Aorta (tissue), 5 donors: ENCODE measurements at regions not wholly inside any gene's neighbourhood (a gene's known extent, or its start where the extent isn't known, plus 50 kb on each side); places are given as distances from the start of the nearest gene placed in this dataset.
"Not testable (repeated sequence)": the region's sequence is repeated elsewhere in the genome, so short reads cannot be mapped to it uniquely, and the experiment has no call there.

Source experiments
- ATAC-seq: fragments of 200-7000 bp; cut with Tn5 transposase; one replicate; pipeline ENCODE4 v1.9.1; 2022; ENCODE audit warnings: moderate library complexity; ENCODE audit not compliant: low FRiP score
- DNase-seq, 2 donors: peaks; one replicate each; pipeline ENCODE4 v3.0.0-alpha.2; 2020
- H3K27ac ChIP-seq, 2 donors: one replicate each; pipeline ENCODE4 v1.5.1; 2013; ENCODE audit warnings: low read length in 2 of 2, mild to moderate bottlenecking in 2 of 2, moderate library complexity in 2 of 2, control low read depth in 1 of 2, inconsistent platforms in 1 of 2, low read depth in 1 of 2
- H3K27me3 ChIP-seq, 2 donors: one replicate each; pipeline ENCODE4 v1.6.1; 2013; ENCODE audit warnings: control low read depth in 1 of 2, low read length in 1 of 2, mild to moderate bottlenecking in 1 of 2, moderate library complexity in 1 of 2; ENCODE audit not compliant: insufficient read depth in 2 of 2, control insufficient read depth in 1 of 2
- H3K36me3 ChIP-seq, 2 donors: one replicate each; pipeline ENCODE4 v1.6.1; 2013; ENCODE audit warnings: control low read depth in 1 of 2, low read length in 1 of 2, mild to moderate bottlenecking in 1 of 2; ENCODE audit not compliant: insufficient read depth in 2 of 2, control insufficient read depth in 1 of 2
- H3K4me1 ChIP-seq, 2 donors: one replicate each; pipeline ENCODE4 v1.6.1; 2013; ENCODE audit warnings: low read length in 2 of 2, control low read depth in 1 of 2, mild to moderate bottlenecking in 1 of 2, moderate library complexity in 1 of 2; ENCODE audit not compliant: insufficient read depth in 2 of 2, control insufficient read depth in 1 of 2
- H3K4me3 ChIP-seq, 2 donors: one replicate each; pipeline ENCODE4 v1.5.1; 2013; ENCODE audit warnings: low read length in 2 of 2, control low read depth in 1 of 2, mild to moderate bottlenecking in 1 of 2
- H3K9me3 ChIP-seq: one replicate; pipeline ENCODE4 v1.6.1; 2013; ENCODE audit warnings: mild to moderate bottlenecking, low read length; ENCODE audit not compliant: control insufficient read depth
- WGBS, 2 donors: extraction: QIAGEN DNeasy Blood & Tissue Kit; methylation state at CpG; one replicate each; pipeline ENCODE4 v1.1.7; 2013; 5-methylcytosine and 5-hydroxymethylcytosine counted together
- intact Hi-C, 2 donors: fragments of 100-400 bp; cut with DNase I; formaldehyde crosslinking; loops; one replicate each; pipeline versions ENCODE4 v1.14.2 to v1.15.0; 2022
- donor health status: healthy with polysubstance abuse.
- donor health status: Bipolar disorder and iron deficiency.
- donor health status: DM: no; HTN: no; CAD: no.
- donor health status: DM: no; HTN: no; CAD: no.
- donor health status: DM: yes; HTN: yes; CAD: no.

DNA sequence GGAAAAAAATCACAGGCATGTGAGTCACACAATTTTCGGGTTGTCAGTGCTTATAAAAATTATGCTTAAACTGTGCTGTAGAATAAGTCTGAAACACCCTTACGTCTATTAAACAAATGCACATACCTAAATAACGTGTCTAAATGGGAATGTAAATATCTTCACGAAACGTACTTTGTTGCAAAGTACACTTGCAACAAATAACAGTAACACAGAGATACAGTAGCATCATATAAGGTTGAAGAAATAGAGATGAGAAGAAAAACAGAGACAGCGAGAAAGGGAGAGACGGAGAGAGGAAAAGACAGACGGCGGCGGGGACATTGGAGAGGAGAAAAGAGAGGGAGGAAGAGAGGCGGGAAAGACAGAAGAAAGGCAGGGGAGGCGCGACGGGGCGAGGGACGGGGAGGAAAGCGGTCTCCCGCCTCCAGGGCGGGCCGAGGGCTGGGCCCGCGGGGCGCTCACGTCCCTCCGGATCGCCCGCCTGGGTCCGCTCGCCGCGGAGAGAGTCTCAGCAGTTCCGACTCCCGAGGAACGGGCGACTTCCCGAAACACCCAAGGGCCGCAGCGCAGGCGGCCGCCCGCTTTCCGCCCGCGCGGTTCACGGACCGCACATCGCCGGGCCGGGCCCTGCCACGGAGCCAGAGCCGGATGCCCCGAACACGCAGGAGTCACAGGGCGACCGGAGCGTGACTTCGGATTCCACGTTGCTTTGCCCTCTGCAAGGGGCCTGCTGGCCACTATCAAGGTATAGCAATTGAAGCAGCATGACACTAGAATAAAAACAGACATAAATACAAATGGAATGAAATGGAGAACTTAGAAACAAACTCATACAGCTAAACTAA is 153.4 kb downstream of the LMLN start:
- Histone ChIP-seq H3K27ac (no peak overlapping the region), H3K36me3 (no peaks in the 10 kb centered on the region), H3K27me3 (peaks cover 2 to 5% of the 10 kb centered on the region in 2 donors), H3K4me1 (no peaks in the 10 kb centered on the region), H3K9me3 (peaks cover 2% of the 10 kb centered on the region), H3K4me3 (no peak overlapping the region)
- WGBS, 2 donors, result 9 to 10% methylated on average over 49 to 59 of the region's 59 CpGs
- ATAC-seq (peak; percentile 62), DNase-seq (peak; percentile 62 to 72)
- intact Hi-C loops, result no loop called here

GRCh38 chr3:198114516-198114915 is 154.5 kb downstream of the LMLN start:
- ATAC-seq, result not testable (repeated sequence)
- WGBS, 2 donors, result 92 to 93% methylated on average over 7 of the region's 7 CpGs

DNA sequence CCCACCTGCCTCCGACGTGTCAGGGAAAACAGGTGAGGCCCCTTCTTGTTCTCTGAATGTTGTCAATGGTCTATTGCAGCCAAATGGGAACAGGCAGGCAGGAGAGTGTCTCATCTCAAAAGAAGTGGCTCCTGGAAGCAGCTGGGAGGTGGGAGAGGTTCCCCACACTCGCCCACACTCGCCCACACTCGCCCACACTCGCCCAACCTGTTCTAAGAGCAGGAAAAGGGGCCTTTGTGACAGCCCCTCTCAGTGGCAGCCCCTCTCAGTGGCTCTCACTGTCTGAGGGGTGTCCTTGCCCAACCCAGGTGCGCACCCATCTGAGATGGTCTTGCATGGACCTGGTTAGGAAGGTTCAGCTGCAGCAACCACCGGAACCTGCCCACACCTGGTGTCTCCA is 162.2 kb downstream of the LMLN start:
- H3K9me3 ChIP-seq, ATAC-seq, intact Hi-C loops, H3K27me3 ChIP-seq, H3K27ac ChIP-seq, H3K4me1 ChIP-seq, H3K36me3 ChIP-seq, H3K4me3 ChIP-seq, DNase-seq: not testable (repeated sequence)
- 80 to 88% methylated on average over 7 to 8 of the region's 8 CpGs for WGBS, 2 donors

More at GRCh38 chr3:198114516-198114915, 154.5 kb downstream of the LMLN start:
- H3K27ac ChIP-seq, H3K4me1 ChIP-seq, H3K27me3 ChIP-seq, intact Hi-C loops, DNase-seq, H3K4me3 ChIP-seq, H3K9me3 ChIP-seq, H3K36me3 ChIP-seq: not testable (repeated sequence)

DNA sequence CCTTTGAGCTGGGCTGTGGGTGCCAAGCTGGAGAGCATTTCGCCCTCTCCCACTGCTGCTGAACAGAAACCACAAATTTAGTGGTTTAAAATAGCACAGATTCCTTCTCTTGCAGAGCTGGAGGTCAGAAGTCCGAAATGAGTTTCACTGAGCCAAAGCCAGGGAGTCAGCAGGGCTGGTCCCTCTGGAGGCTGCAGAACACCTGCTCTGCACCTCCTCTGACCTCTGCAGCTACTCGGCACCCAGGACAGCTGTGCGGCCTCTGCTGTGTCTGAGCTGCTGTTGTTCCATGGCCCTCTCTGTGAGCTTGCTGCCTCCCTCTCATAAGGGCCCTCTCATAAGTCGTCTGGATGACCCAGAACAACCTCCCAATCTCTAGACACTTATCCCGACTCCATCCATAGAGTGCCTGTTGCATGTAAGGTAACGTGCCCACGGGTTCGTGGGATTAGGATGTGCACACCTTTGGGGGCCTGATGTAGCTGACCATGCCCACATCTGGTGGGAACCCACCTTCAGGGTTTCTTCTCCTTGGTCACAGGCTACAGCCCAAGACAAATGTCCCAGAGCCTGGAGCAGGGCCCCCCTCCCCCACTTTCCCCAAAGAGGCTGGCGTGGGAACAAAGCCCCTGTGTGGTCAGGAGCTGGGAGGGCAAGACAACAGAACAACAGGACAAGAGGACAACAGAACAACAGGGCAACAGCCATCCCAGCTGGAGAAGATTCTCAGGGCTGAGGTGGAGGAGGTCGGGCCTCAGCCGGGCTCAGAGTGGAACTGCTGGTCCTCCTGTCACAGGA is 177.2 kb downstream of the LMLN start:
- H3K4me1 ChIP-seq, intact Hi-C loops, DNase-seq, H3K27me3 ChIP-seq, H3K4me3 ChIP-seq, H3K27ac ChIP-seq, ATAC-seq, H3K36me3 ChIP-seq, H3K9me3 ChIP-seq: not testable (repeated sequence)
- 66 to 79% methylated on average over 7 to 10 of the region's 12 CpGs for WGBS, 2 donors

DNA sequence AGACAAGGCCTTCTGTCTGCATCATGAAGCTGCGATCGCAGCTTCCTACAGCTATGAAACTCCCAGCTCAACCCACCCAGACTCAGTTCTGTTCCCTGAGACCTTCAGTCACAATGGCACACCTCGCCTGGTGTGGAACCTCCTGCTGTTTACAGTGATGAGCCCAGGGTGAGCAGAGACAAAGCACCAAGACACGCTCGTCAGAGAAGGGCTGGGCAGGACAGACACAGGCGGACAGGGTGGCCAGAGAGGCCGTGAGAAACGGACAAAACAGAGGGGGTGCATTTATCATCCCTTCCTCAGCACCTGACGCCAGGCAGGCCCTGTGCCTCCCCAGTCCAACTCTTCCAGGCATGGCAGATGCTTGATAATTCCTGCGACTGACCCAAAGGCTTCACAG is 178.2 kb downstream of the LMLN start:
- ATAC-seq, result peak; percentile 55
- H3K36me3 ChIP-seq, DNase-seq, intact Hi-C loops, H3K27me3 ChIP-seq, H3K4me1 ChIP-seq, H3K9me3 ChIP-seq, H3K27ac ChIP-seq, H3K4me3 ChIP-seq: not testable (repeated sequence)
- 95 to 96% methylated on average over 7 to 9 of the region's 10 CpGs for WGBS, 2 donors

- H3K27ac ChIP-seq, H3K36me3 ChIP-seq, H3K27me3 ChIP-seq, intact Hi-C loops, H3K4me3 ChIP-seq, H3K9me3 ChIP-seq, ATAC-seq, H3K4me1 ChIP-seq, DNase-seq: not testable (repeated sequence)
- 29 to 30% methylated on average over 4 of the region's 4 CpGs for WGBS, 2 donors
These were observed 179.0 kb downstream of the LMLN start for GRCh38 chr3:198139037-198139436.

DNA sequence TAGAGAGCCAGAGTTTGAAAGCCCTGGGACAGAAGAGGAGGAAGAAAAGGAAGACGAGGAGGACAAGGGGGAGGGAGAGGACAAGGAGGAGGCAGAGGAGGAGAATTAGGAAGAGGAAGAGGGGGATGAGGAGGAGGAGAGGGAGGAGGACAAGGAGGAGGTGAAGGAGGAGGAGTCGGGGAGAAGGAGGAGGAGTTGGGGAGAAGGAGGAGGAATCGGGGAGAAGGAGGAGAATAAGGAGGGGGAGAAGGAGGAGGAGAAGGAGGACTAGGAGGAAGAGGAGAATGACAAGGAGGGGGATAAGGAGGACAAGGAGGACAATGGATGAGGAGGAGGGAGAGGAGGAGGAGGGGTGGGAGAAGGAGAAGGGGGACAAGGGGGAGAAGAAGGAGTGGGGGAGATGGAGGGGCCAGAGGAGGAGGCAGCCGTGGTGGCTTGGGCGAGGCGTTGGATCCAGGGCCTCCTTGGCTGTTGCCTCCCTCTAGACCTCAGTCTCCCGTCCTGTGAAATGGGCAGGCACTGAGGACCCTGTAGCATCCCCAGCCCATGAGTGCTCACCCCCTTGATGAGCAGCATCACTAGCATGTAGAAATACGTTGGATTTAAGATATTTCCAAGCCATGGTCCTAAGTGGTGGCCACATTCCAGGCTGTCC is 179.6 kb downstream of the LMLN start:
- ATAC-seq, DNase-seq, H3K9me3 ChIP-seq, H3K36me3 ChIP-seq, H3K27ac ChIP-seq, H3K4me3 ChIP-seq, intact Hi-C loops, H3K4me1 ChIP-seq, H3K27me3 ChIP-seq: not testable (repeated sequence)
- WGBS, 2 donors, result 64 to 65% methylated on average over 7 to 8 of the region's 8 CpGs

GRCh38 chr3:198143300-198144137 is 183.5 kb downstream of the LMLN start:
- H3K27me3 ChIP-seq, H3K36me3 ChIP-seq, H3K4me1 ChIP-seq, H3K9me3 ChIP-seq, H3K27ac ChIP-seq, ATAC-seq, intact Hi-C loops, H3K4me3 ChIP-seq, DNase-seq: not testable (repeated sequence)
- WGBS, 2 donors, result 12 to 13% methylated on average over 11 of the region's 15 CpGs
